HL-60 (cell line): ENCODE measurements at regions not wholly inside any gene's neighbourhood (a gene's known extent, or its start where the extent isn't known, plus 50 kb on each side); places are given as distances from the start of the nearest gene placed in this dataset.

Source experiments
- CTCF ChIP-seq: IDR thresholded peaks from one replicate; pipeline ENCODE4 v1.5.1; 2011; ENCODE audit warnings: low read length, control low read depth, inconsistent platforms; ENCODE audit not compliant: insufficient read depth
- GABPA ChIP-seq: IDR thresholded peaks from 2 replicates; pipeline ENCODE4 v1.6.1; 2012; ENCODE audit warnings: low read depth
- POLR2AphosphoS5 ChIP-seq: IDR thresholded peaks from 2 replicates; pipeline ENCODE4 v1.6.1; 2012; ENCODE audit warnings: low read depth
- REST ChIP-seq: IDR thresholded peaks from 2 replicates; pipeline ENCODE4 v1.6.1; 2012; ENCODE audit warnings: low read depth; ENCODE audit not compliant: insufficient replicate concordance

- TF ChIP-seq CTCF: no peak
- no peak for TF ChIP-seq POLR2AphosphoS5
- TF ChIP-seq GABPA: no peak
- no peak for TF ChIP-seq REST
Measured at GRCh38 chr14:61104358-61104757, 123.3 kb downstream of the SLC38A6 start.
